ENCODE measurements at regions not wholly inside any gene's neighbourhood (a gene's known extent, or its start where the extent isn't known, plus 50 kb on each side); places are given as distances from the start of the nearest gene placed in this dataset.
"Not testable (repeated sequence)": the region's sequence is repeated elsewhere in the genome, so short reads cannot be mapped to it uniquely, and the experiment has no call there.

GRCh38 chr9:38518826-38519225, 94.6 kb upstream of the IGFBPL1 start:
- Mint-ChIP-seq H3K27ac (no peak overlapping the region), H3K27me3 (no peaks in the 10 kb centered on the region), H3K9me3 (no peaks in the 10 kb centered on the region), H3K36me3 (no peaks in the 10 kb centered on the region), H3K4me1 (peaks cover 2% of the 10 kb centered on the region), H3K4me3 (no peak overlapping the region)
- CTCF ChIA-PET = no interaction called here
- DNase-seq = no peak

- CTCF ChIA-PET, H3K27ac Mint-ChIP-seq, H3K4me3 Mint-ChIP-seq: not testable (repeated sequence)
Measured at GRCh38 chr9:38516273-38516672, 92.0 kb upstream of the IGFBPL1 start.

GRCh38 chr9:38515055-38515454, 90.8 kb upstream of the IGFBPL1 start:
- H3K27me3 Mint-ChIP-seq, H3K9me3 Mint-ChIP-seq, H3K4me3 Mint-ChIP-seq, H3K36me3 Mint-ChIP-seq, CTCF ChIA-PET, H3K4me1 Mint-ChIP-seq, DNase-seq, H3K27ac Mint-ChIP-seq: not testable (repeated sequence)

More at GRCh38 chr9:38516273-38516672, 92.0 kb upstream of the IGFBPL1 start:
- DNase-seq, H3K27me3 Mint-ChIP-seq, H3K9me3 Mint-ChIP-seq, H3K4me1 Mint-ChIP-seq, H3K36me3 Mint-ChIP-seq: not testable (repeated sequence)

DNA sequence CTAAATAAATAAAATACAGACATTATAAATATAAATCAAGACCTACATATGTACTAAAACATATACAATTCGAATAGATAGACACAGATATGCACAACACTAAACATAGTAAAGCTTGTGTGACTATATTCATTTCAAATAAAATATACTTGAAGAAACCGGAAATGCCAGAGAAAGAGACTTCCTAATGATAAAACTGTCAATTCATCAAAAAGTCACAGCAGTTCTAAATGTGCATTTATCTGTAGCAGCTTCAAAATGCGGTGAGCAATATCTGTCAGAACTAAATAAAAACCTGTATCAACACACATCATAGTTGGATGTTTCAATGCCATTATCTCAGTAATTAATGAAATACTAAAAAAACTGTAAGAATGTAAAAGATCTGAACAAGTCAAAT, 86.1 kb upstream of the IGFBPL1 start:
- H3K4me1 Mint-ChIP-seq, H3K4me3 Mint-ChIP-seq, H3K27ac Mint-ChIP-seq, DNase-seq, H3K9me3 Mint-ChIP-seq, H3K36me3 Mint-ChIP-seq, H3K27me3 Mint-ChIP-seq, CTCF ChIA-PET: not testable (repeated sequence)

- Mint-ChIP-seq H3K9me3 (no peaks in the 10 kb centered on the region), H3K27me3 (no peaks in the 10 kb centered on the region), H3K4me3 (no peak overlapping the region), H3K36me3 (no peaks in the 10 kb centered on the region), H3K4me1 (no peaks in the 10 kb centered on the region), H3K27ac (no peak overlapping the region)
- no peak for DNase-seq
- CTCF ChIA-PET = no interaction called here
Measured at GRCh38 chr9:38507587-38507986, 83.3 kb upstream of the IGFBPL1 start.

DNA sequence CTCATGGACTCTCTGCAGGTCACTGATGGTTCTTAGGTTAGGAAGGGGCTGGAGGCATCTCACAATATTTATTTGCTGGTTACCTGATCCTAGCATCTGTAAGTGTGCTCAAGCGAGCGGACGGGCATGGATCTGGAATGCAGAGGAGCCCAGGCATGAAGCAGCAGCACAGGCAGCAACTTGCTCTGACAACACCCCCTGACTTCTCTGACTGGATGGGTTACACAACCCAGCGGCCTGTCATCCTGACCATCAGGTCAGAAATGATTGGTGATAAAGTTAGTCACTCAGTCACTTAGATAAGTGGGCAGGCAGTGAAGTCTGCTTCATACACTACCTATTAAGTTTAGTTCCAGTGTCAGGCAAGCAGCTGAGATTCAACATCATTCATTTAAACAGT, 75.9 kb upstream of the IGFBPL1 start:
- H3K9me3 Mint-ChIP-seq, H3K4me3 Mint-ChIP-seq, DNase-seq, H3K4me1 Mint-ChIP-seq, H3K36me3 Mint-ChIP-seq, H3K27me3 Mint-ChIP-seq, CTCF ChIA-PET, H3K27ac Mint-ChIP-seq: not testable (repeated sequence)

- CTCF ChIA-PET, H3K27ac Mint-ChIP-seq, H3K9me3 Mint-ChIP-seq, H3K27me3 Mint-ChIP-seq, H3K36me3 Mint-ChIP-seq, H3K4me1 Mint-ChIP-seq, DNase-seq, H3K4me3 Mint-ChIP-seq: not testable (repeated sequence)
Measured at GRCh38 chr9:38498551-38498950, 74.3 kb upstream of the IGFBPL1 start.

DNA sequence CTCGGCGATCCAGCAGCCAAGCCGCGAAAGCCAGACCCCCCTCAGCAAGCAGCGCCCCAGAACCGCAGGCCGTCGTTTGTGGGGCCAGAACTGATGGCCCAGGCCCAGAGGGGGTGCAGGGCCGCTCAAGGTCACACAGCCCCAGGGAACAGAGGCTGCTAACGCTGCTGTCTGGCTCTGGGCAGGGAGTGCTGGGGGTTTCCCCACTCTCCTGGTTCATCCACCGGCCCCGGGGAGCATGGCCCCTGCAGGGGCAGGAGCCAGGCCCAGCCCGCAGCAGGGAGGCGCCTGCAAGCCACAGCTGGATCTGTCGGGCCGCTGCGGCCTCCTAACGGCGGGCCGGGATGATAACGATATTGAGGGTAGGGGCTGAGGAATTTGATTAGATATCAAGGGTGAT, 64.8 kb upstream of the IGFBPL1 start:
- Mint-ChIP-seq H3K27me3 (peaks cover 5% of the 10 kb centered on the region), H3K9me3 (peaks cover 2% of the 10 kb centered on the region), H3K4me1 (no peaks in the 10 kb centered on the region), H3K36me3 (no peaks in the 10 kb centered on the region), H3K27ac (no peak overlapping the region), H3K4me3 (no peak overlapping the region)
- DNase-seq = no peak
- CTCF ChIA-PET = no interaction called here

DNA sequence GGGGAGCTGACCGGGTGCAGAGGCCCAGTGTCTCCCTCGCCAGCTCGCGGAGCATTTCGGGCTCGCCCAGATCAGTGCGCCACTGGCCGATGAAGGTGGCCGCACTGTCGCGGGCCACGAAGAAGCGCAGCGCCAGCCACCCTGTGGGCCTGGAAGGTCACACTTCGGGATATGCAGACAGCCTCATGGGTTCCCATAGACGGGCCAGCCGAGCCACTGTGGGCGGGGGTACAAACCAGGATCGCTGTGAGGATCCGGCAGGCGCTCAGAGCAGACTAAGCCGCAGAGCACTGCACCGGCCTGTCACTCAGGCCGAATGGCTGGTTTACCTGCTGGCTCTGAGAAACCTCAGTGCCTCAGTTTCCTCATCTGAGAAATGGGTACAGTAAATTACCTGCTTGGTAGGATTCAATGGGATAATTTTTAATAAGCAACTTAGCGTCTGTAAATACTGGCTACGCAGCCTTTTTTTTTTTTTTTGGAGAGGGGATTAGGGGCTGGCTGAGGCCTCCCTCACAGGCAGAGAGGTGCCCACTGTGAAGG, 64.0 kb upstream of the IGFBPL1 start:
- CTCF ChIA-PET = no interaction called here
- Mint-ChIP-seq H3K27ac (no peak overlapping the region), H3K9me3 (peaks cover 2% of the 10 kb centered on the region), H3K4me3 (no peak overlapping the region), H3K27me3 (peaks cover 5% of the 10 kb centered on the region), H3K36me3 (no peaks in the 10 kb centered on the region), H3K4me1 (no peaks in the 10 kb centered on the region)
- no peak for DNase-seq

DNA sequence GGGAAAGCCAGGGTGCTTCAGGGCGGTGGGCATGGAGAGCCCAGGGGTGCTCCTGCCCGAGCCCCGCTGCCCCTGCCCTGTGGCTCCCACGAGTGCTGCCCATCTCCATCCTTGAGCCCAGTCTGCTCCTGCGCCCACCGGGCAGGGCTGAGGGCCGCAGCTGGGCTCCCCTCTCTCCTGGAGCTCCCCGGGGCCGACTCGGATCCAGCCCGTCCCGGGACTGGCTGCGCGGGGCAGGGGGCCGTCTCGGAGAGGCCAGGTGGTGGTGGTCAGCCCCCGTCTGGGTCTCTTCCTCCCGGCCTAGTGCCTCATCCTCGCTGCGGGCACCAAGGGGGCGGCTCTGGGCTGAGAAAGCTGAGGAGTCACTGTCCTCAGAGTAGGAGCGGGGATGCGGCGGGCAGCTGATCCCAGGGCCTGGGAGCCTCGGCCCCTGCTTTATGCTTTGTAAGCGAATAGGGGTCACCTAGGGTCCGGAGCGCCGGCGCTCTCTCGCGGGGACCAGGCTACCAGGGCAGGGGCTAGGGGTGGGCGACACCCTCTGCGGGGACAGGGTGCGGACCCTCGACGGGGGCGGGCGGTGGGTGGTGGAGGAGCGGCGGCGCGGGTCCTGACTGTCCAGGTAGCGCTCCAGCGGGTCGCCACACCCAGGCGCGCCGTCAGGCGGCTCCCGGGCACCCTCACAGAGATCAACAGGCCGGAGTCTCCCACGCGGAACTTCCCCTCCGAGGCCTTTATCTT, 63.3 kb upstream of the IGFBPL1 start:
- H3K4me1 Mint-ChIP-seq, DNase-seq, H3K9me3 Mint-ChIP-seq, H3K36me3 Mint-ChIP-seq, H3K27me3 Mint-ChIP-seq, H3K27ac Mint-ChIP-seq, CTCF ChIA-PET, H3K4me3 Mint-ChIP-seq: not testable (repeated sequence)

- H3K27ac Mint-ChIP-seq = no peak overlapping the region
- H3K4me3 Mint-ChIP-seq = no peak overlapping the region
- H3K4me1 Mint-ChIP-seq = no peaks in the 10 kb centered on the region
- no peak for DNase-seq
- no peaks in the 10 kb centered on the region for H3K36me3 Mint-ChIP-seq
- H3K27me3 Mint-ChIP-seq = peaks cover 5% of the 10 kb centered on the region
- CTCF ChIA-PET = no interaction called here
- H3K9me3 Mint-ChIP-seq = peaks cover under 1% of the 10 kb centered on the region
Measured at GRCh38 chr9:38486837-38487236, 62.6 kb upstream of the IGFBPL1 start.

DNA sequence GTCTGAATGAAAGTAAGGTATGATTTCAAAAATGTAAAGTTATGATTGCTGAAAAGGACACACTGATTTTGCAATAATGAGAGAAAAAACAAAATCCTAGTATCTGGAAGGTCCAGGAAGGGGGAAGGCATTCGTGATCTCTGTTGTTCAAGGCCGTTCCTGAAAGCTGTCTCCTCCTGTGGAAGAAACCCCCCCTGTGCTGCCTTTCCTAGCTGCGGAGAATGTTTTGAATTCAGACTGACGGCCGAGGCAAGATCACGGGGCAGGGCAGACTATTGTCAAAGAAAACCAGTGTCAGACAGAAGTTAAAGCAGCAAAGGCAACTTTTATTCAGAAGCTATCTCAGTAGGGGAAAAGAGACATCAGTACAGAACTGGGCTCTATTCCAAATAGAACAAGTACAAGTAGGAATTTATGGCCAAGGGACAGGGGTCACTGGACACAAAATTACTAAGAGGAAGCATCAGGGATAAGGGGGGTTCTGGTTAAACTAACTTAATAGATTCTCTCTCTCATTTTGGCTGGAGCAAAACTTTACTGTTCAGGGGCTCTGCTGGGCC, 61.9 kb upstream of the IGFBPL1 start:
- Mint-ChIP-seq H3K4me3 (no peak overlapping the region), H3K4me1 (no peaks in the 10 kb centered on the region), H3K36me3 (no peaks in the 10 kb centered on the region), H3K27me3 (peaks cover 5% of the 10 kb centered on the region), H3K27ac (no peak overlapping the region), H3K9me3 (no peaks in the 10 kb centered on the region)
- DNase-seq = no peak
- CTCF ChIA-PET = no interaction called here

GRCh38 chr9:38484076-38484665, 59.9 kb upstream of the IGFBPL1 start:
- not testable (repeated sequence) for H3K27ac Mint-ChIP-seq, H3K9me3 Mint-ChIP-seq, H3K27me3 Mint-ChIP-seq, H3K4me1 Mint-ChIP-seq, H3K4me3 Mint-ChIP-seq, H3K36me3 Mint-ChIP-seq, DNase-seq
- CTCF ChIA-PET = interaction anchor here (0.6 kb wide), 1 partner anchor 593 kb away, joined by 3 read pairs; no protein-coding TSS in a partner anchor

- H3K27ac Mint-ChIP-seq = no peak overlapping the region
- H3K36me3 Mint-ChIP-seq = no peaks in the 10 kb centered on the region
- no peaks in the 10 kb centered on the region for H3K9me3 Mint-ChIP-seq
- no peak overlapping the region for H3K4me3 Mint-ChIP-seq
- no peak for DNase-seq
- peaks cover 5% of the 10 kb centered on the region for H3K27me3 Mint-ChIP-seq
- H3K4me1 Mint-ChIP-seq = no peaks in the 10 kb centered on the region
- CTCF ChIA-PET = interaction anchor here (0.6 kb wide), 1 partner anchor 592 kb away, joined by 3 read pairs; no protein-coding TSS in a partner anchor
Measured at GRCh38 chr9:38482918-38483592, 58.8 kb upstream of the IGFBPL1 start.

DNA sequence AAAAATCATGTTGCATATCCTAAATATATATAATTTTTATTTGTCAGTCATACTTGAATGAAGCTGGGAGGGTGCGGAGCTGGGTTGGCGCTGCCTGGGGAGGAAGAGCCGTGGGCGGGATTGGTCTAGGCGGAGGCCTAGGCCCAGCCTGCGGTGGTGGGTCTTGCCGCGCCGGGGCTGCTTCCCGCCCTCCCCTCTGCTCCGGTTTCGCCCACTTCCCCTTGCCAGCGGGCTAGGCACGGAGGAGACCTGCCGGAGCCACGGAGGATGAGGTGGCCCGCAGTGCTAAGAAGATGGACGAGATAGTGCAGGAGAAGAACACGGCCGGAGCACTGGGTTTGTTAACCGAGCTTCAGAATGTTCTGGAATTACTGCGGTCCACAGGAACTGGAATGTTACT, 54.0 kb upstream of the IGFBPL1 start:
- Mint-ChIP-seq H3K4me1 (no peaks in the 10 kb centered on the region), H3K36me3 (no peaks in the 10 kb centered on the region), H3K9me3 (peaks cover 7% of the 10 kb centered on the region), H3K4me3 (no peak overlapping the region), H3K27ac (no peak overlapping the region), H3K27me3 (peaks cover 3% of the 10 kb centered on the region)
- DNase-seq = no peak
- CTCF ChIA-PET = no interaction called here
